HEK293 (cell line): ENCODE measurements at regions not wholly inside any gene's neighbourhood (a gene's known extent, or its start where the extent isn't known, plus 50 kb on each side); places are given as distances from the start of the nearest gene placed in this dataset.

Experiments
- AEBP2 ChIP-seq: fragments of 450-650 bp; formaldehyde crosslinking; IDR thresholded peaks from 2 replicates; pipeline ENCODE4 v1.5.1; 2016; ENCODE audit warnings: missing biosample characterization, missing genetic modification characterization, borderline replicate concordance
- ATF2 ChIP-seq: fragments of 450-650 bp; formaldehyde crosslinking; IDR thresholded peaks from 2 replicates; pipeline ENCODE4 v1.5.1; 2016; ENCODE audit warnings: missing biosample characterization, missing genetic modification characterization, low read depth
- CTCF ChIP-seq: fragments of 450-650 bp; formaldehyde crosslinking; IDR thresholded peaks from 2 replicates; pipeline ENCODE4 v1.5.1; 2016; ENCODE audit warnings: missing biosample characterization, missing genetic modification characterization
- GFI1B ChIP-seq: fragments of 450-650 bp; formaldehyde crosslinking; IDR thresholded peaks from 2 replicates; pipeline ENCODE4 v1.5.1; 2016; ENCODE audit warnings: missing biosample characterization, missing genetic modification characterization
- KLF7 ChIP-seq: fragments of 450-650 bp; formaldehyde crosslinking; IDR thresholded peaks from 2 replicates; pipeline ENCODE4 v1.5.1; 2016; ENCODE audit warnings: missing biosample characterization, missing genetic modification characterization, borderline replicate concordance
- ZFP3 ChIP-seq: fragments of 450-650 bp; formaldehyde crosslinking; IDR thresholded peaks from 2 replicates; pipeline ENCODE4 v1.5.1; 2016; ENCODE audit warnings: low read depth, missing biosample characterization, missing genetic modification characterization
- ZFP41 ChIP-seq: fragments of 450-650 bp; formaldehyde crosslinking; IDR thresholded peaks from 2 replicates; pipeline ENCODE4 v1.5.1; 2016; ENCODE audit warnings: missing biosample characterization, missing genetic modification characterization, borderline replicate concordance
- ZNF121 ChIP-seq: fragments of 450-650 bp; formaldehyde crosslinking; IDR thresholded peaks from 2 replicates; pipeline ENCODE4 v1.5.1; 2016; ENCODE audit warnings: missing biosample characterization, missing genetic modification characterization
- ZNF146 ChIP-seq: fragments of 450-650 bp; formaldehyde crosslinking; IDR thresholded peaks from 2 replicates; pipeline ENCODE4 v1.5.1; 2016; ENCODE audit warnings: missing biosample characterization, missing genetic modification characterization
- ZNF274 ChIP-seq, 2 experiments: fragments of 200-500 bp in 1 of 2; fragments of 450-650 bp in 1 of 2; sonication (Bioruptor generic) in 1 of 2; formaldehyde crosslinking in 1 of 2; IDR thresholded peaks; 2 replicates each; pipeline versions ENCODE4 v1.5.1 to v1.6.1; 2014 to 2016; ENCODE audit warnings: borderline replicate concordance in 1 of 2, inconsistent platforms in 1 of 2, low read length in 1 of 2, missing biosample characterization in 1 of 2, missing genetic modification characterization in 1 of 2
- ZNF416 ChIP-seq: fragments of 450-650 bp; formaldehyde crosslinking; IDR thresholded peaks from 2 replicates; pipeline ENCODE4 v1.5.1; 2016; ENCODE audit warnings: missing biosample characterization, missing genetic modification characterization
- ZNF76 ChIP-seq: fragments of 450-650 bp; formaldehyde crosslinking; IDR thresholded peaks from 2 replicates; pipeline ENCODE4; 2016; ENCODE audit warnings: low read depth, missing biosample characterization, missing genetic modification characterization, borderline replicate concordance
- ZSCAN30 ChIP-seq: fragments of 450-650 bp; IDR thresholded peaks from 2 replicates; pipeline ENCODE4 v1.5.1; 2018; ENCODE audit warnings: missing biosample characterization, mild to moderate bottlenecking, missing genetic modification characterization, moderate library complexity

GRCh38 chr16:86459266-86459665 is 51.1 kb upstream of the FOXF1 start:
- no peak for TF ChIP-seq ZFP41 (tag by site-specific recombination)
- no peak for TF ChIP-seq ZNF274 (IDR thresholded peaks at IDR 0.05; ENCODE audit: low read length)
- no peak for TF ChIP-seq ZNF274 (tag by site-specific recombination; IDR thresholded peaks at IDR 0.05; ENCODE audit: borderline replicate concordance)
- TF ChIP-seq ZNF146 (tag by site-specific recombination), result no peak
- no peak for TF ChIP-seq ZSCAN30 (tag by site-specific recombination)
- TF ChIP-seq ZNF121 (tag by site-specific recombination), result no peak
- no peak for TF ChIP-seq CTCF (tag by site-specific recombination)
- TF ChIP-seq ZNF416 (tag by site-specific recombination), result no peak
- TF ChIP-seq ZNF76, result no peak
- TF ChIP-seq ZFP3 (tag by site-specific recombination), result no peak
- no peak for TF ChIP-seq AEBP2 (tag by site-specific recombination)
- no peak for TF ChIP-seq KLF7
- TF ChIP-seq GFI1B (tag by site-specific recombination), result no peak
- no peak for TF ChIP-seq ATF2 (tag by site-specific recombination)
